B cell (primary cell): ENCODE measurements at regions not wholly inside any gene's neighbourhood (a gene's known extent, or its start where the extent isn't known, plus 50 kb on each side); places are given as distances from the start of the nearest gene placed in this dataset.

Source experiments
- ATAC-seq: fragments of 200-7000 bp; cut with Tn5 transposase; one replicate; pipeline ENCODE4 v1.10.0; 2021; ENCODE audit warnings: low read depth, mild to moderate bottlenecking, moderate number of reproducible peaks, moderate library complexity
- CTCF ChIA-PET: fragments of 350-600 bp; sonication (Branson Sonifier 250); formaldehyde crosslinking; loops from one replicate; lab custom pipeline; 2021; ENCODE audit warnings: antibody characterized with exemption, inconsistent platforms; lab: Charles Lee
- POLR2A ChIA-PET: fragments of 350-600 bp; sonication (Branson Sonifier 250); formaldehyde crosslinking; loops from one replicate; lab custom pipeline; 2021; ENCODE audit warnings: antibody characterized with exemption; lab: Charles Lee
- DNase-seq: peaks from one replicate; pipeline ENCODE4 v3.0.0; 2013
- H2AFZ ChIP-seq: 2 replicates; pipeline ENCODE4 v1.6.1; 2012; ENCODE audit warnings: mild to moderate bottlenecking, low read depth, low read length; ENCODE audit not compliant: insufficient read depth, poor library complexity, severe bottlenecking
- H3K27ac ChIP-seq, 2 donors: 1 replicate in 1 of 2; 2 replicates in 1 of 2; pipeline ENCODE4 v1.5.1; 2012 to 2013; ENCODE audit warnings: low read length in 2 of 2, mild to moderate bottlenecking in 2 of 2, moderate library complexity in 1 of 2
- H3K27me3 ChIP-seq, 4 experiments: fragments of 200-600 bp in 1 of 4; sonication (generic) in 1 of 4; replicated peaks in 1 of 4; 1 replicate in 2 of 4; 2 replicates in 2 of 4; pipeline versions ENCODE4 v1.6.1 to v1.7.0; 2013 to 2016; ENCODE audit warnings: low read length in 3 of 4, mild to moderate bottlenecking in 2 of 4, mixed read lengths in 1 of 4, moderate library complexity in 1 of 4; ENCODE audit not compliant: insufficient read depth in 4 of 4, control insufficient read depth in 3 of 4; ENCODE audit errors: control extremely low read depth in 1 of 4
- H3K36me3 ChIP-seq, 2 experiments: replicated peaks in 1 of 2; 1 replicate in 1 of 2; 2 replicates in 1 of 2; pipeline versions ENCODE4 v1.6.1 to v1.7.1; 2013; ENCODE audit warnings: low read length in 1 of 2; ENCODE audit not compliant: insufficient read depth in 2 of 2, control insufficient read depth in 1 of 2; ENCODE audit errors: control extremely low read depth in 1 of 2, extremely low read depth in 1 of 2
- H3K4me1 ChIP-seq, 2 donors: fragments of 200-600 bp in 1 of 2; sonication (generic) in 1 of 2; 1 replicate in 1 of 2; 2 replicates in 1 of 2; pipeline versions ENCODE4 v1.5.1 to v1.6.1; 2013 to 2017; ENCODE audit warnings: low read length in 2 of 2; ENCODE audit not compliant: control insufficient read depth in 2 of 2, insufficient read depth in 2 of 2
- H3K4me2 ChIP-seq: replicated peaks from 2 replicates; pipeline ENCODE3; 2012; ENCODE audit warnings: mild to moderate bottlenecking, low read depth, low read length; ENCODE audit not compliant: poor library complexity, severe bottlenecking
- H3K4me3 ChIP-seq, 5 experiments: fragments of 200-600 bp in 1 of 5; sonication (generic) in 1 of 5; 1 replicate in 3 of 5; 2 replicates in 2 of 5; pipeline versions ENCODE4 v1.5.1 to v1.7.0; 2011 to 2016; ENCODE audit warnings: low read length in 4 of 5, mild to moderate bottlenecking in 4 of 5, low read depth in 2 of 5, control low read depth in 1 of 5, moderate library complexity in 1 of 5; ENCODE audit not compliant: insufficient read depth in 1 of 5; ENCODE audit errors: control extremely low read depth in 1 of 5, extremely low read depth in 1 of 5
- H3K79me2 ChIP-seq: fragments of 200-600 bp; sonication (generic); one replicate; pipeline ENCODE4 v1.6.0; 2016; ENCODE audit warnings: low read length; ENCODE audit not compliant: control insufficient read depth, insufficient read depth
- H3K9ac ChIP-seq: fragments of 200-600 bp; sonication (generic); 2 replicates; pipeline ENCODE4 v1.6.1; 2017; ENCODE audit warnings: mild to moderate bottlenecking, low read length, moderate library complexity
- H3K9me3 ChIP-seq, 3 donors: one replicate each; pipeline versions ENCODE4 v1.6.1 to v1.7.1; 2013; ENCODE audit warnings: low read length in 2 of 3; ENCODE audit not compliant: control insufficient read depth in 2 of 3, insufficient read depth in 1 of 3; ENCODE audit errors: control extremely low read depth in 1 of 3
- H4K20me1 ChIP-seq: 2 replicates; pipeline ENCODE4 v1.6.0; 2012; ENCODE audit warnings: mild to moderate bottlenecking, low read length; ENCODE audit not compliant: insufficient read depth, control insufficient read depth, poor library complexity, severe bottlenecking
- H3K27ac Mint-ChIP-seq: one replicate; pipeline ENCODE4 v1.8.0; 2021; ENCODE audit warnings: mixed read lengths
- H3K27me3 Mint-ChIP-seq: one replicate; pipeline ENCODE4 v1.8.0; 2021; ENCODE audit warnings: mixed read lengths
- H3K4me1 Mint-ChIP-seq: one replicate; pipeline ENCODE4 v1.8.0; 2021; ENCODE audit warnings: mixed read lengths
- H3K4me3 Mint-ChIP-seq: one replicate; pipeline ENCODE4 v1.8.0; 2021; ENCODE audit warnings: mixed read lengths
- H3K9me3 Mint-ChIP-seq: one replicate; pipeline ENCODE4 v1.8.0; 2022; ENCODE audit warnings: mixed read lengths; ENCODE audit not compliant: insufficient read depth
- CTCF ChIP-seq: fragments of 200-600 bp; IDR thresholded peaks from one replicate; pipeline ENCODE4 v1.8.0; 2022; ENCODE audit warnings: antibody characterized with exemption, mild to moderate bottlenecking
- EZH2 ChIP-seq: IDR thresholded peaks from 2 replicates; pipeline ENCODE4 v1.6.1; 2012; ENCODE audit warnings: borderline replicate concordance, low read depth, mild to moderate bottlenecking, moderate library complexity, low read length; ENCODE audit not compliant: insufficient read depth, poor library complexity, severe bottlenecking
- WGBS: methylation state at CpG from one replicate; pipeline ENCODE4 v1.1.5; 2013; ENCODE audit warnings: missing lambda C conversion rate; ENCODE audit not compliant: insufficient coverage; 5-methylcytosine and 5-hydroxymethylcytosine counted together
- intact Hi-C: fragments of 100-400 bp; cut with micrococcal nuclease; formaldehyde crosslinking; loops from one replicate; pipeline ENCODE4 v1.10.0; 2022

- DNase-seq: no peak
- Histone ChIP-seq H3K27me3 (no peaks in the 10 kb centered on the region), H3K9me3 (peaks cover 2 to 9% (median 8%) of the 10 kb centered on the region in 3 donors), H4K20me1 (no peaks in the 10 kb centered on the region), H3K79me2 (no peaks in the 10 kb centered on the region), H3K36me3 (no peaks in the 10 kb centered on the region), H3K27ac (no peak overlapping the region), H3K9ac (no peak overlapping the region), H2AFZ (no peak overlapping the region), H3K4me1 (no peaks in the 10 kb centered on the region), H3K4me2 (no peak overlapping the region), H3K4me3 (no peak overlapping the region)
- no peaks in the 10 kb centered on the region for H3K4me1 Mint-ChIP-seq
- no peaks in the 10 kb centered on the region for H3K9me3 Mint-ChIP-seq
- no CpG with 5 or more reads among the region's 1 CpG for WGBS
- CTCF ChIA-PET: no interaction called here
- no peak for ATAC-seq
- no peaks in the 10 kb centered on the region for H3K27me3 Mint-ChIP-seq
- TF ChIP-seq EZH2 (no peak), CTCF (no peak)
- POLR2A ChIA-PET: no interaction called here
- intact Hi-C loops: no loop called here
- H3K27ac Mint-ChIP-seq: no peak overlapping the region
- H3K4me3 Mint-ChIP-seq: no peak overlapping the region
Observed at GRCh38 chr3:31145062-31145461, 250.6 kb upstream of the GADL1 start.

- POLR2A ChIA-PET: no interaction called here
- H3K79me2 ChIP-seq: no peaks in the 10 kb centered on the region
- no peak for ATAC-seq
Observed at GRCh38 chr3:31147550-31147949, 253.1 kb upstream of the GADL1 start.

More at GRCh38 chr3:31147550-31147949, 253.1 kb upstream of the GADL1 start:
- no peaks in the 10 kb centered on the region for H4K20me1 ChIP-seq
- 100% methylated on average over 1 of the region's 2 CpGs for whole genome bisulfite sequencing
- no peak overlapping the region for H2AFZ ChIP-seq
- H3K9me3 Mint-ChIP-seq: peaks cover 3% of the 10 kb centered on the region
- peaks cover 2 to 19% (median 9%) of the 10 kb centered on the region in 3 donors for H3K9me3 ChIP-seq
- H3K9ac ChIP-seq: no peak overlapping the region
- DNase-seq: no peak
- no peaks in the 10 kb centered on the region for H3K4me1 Mint-ChIP-seq
- H3K27ac ChIP-seq: no peak overlapping the region
- H3K4me1 ChIP-seq: no peaks in the 10 kb centered on the region
- no peak overlapping the region for H3K4me3 Mint-ChIP-seq
- no peak overlapping the region for H3K4me3 ChIP-seq
- CTCF ChIA-PET: no interaction called here
- H3K27me3 Mint-ChIP-seq: no peaks in the 10 kb centered on the region
- TF ChIP-seq CTCF (no peak), EZH2 (no peak)
- intact Hi-C loops: no loop called here
- no peak overlapping the region for H3K27ac Mint-ChIP-seq
- peaks cover 0 to 4% (median 0%) of the 10 kb centered on the region in 4 experiments for H3K27me3 ChIP-seq
- H3K4me2 ChIP-seq: no peak overlapping the region
- H3K36me3 ChIP-seq: no peaks in the 10 kb centered on the region
